GM23338 (cell line): ENCODE measurements at regions not wholly inside any gene's neighbourhood (a gene's known extent, or its start where the extent isn't known, plus 50 kb on each side); places are given as distances from the start of the nearest gene placed in this dataset.

Source experiments
- ATAC-seq: fragments of 200-7000 bp; cut with Tn5 transposase; 3 replicates; pipeline ENCODE4 v1.9.1; 2020
- DNase-seq: peaks from one replicate; pipeline ENCODE4 v3.0.0-alpha.2; 2015; ENCODE audit warnings: low spot score
- H2AFZ ChIP-seq: fragments of 200-600 bp; sonication (generic); 2 replicates; pipeline ENCODE4 v1.8.0; 2016; ENCODE audit warnings: antibody characterized with exemption, mild to moderate bottlenecking, moderate library complexity
- H3F3A ChIP-seq: fragments of 200-600 bp; sonication (generic); replicated peaks from 2 replicates; pipeline ENCODE4 v1.8.0; 2017; ENCODE audit warnings: antibody characterized with exemption, mixed run types, low read depth
- H3K27ac ChIP-seq: fragments of 200-600 bp; sonication (generic); 2 replicates; pipeline ENCODE4 v1.6.1; 2016; ENCODE audit warnings: low read depth
- H3K27me3 ChIP-seq: fragments of 200-600 bp; sonication (generic); 2 replicates; pipeline ENCODE4 v1.8.0; 2016; ENCODE audit warnings: mild to moderate bottlenecking, mixed run types, moderate library complexity; ENCODE audit not compliant: insufficient read depth
- H3K36me3 ChIP-seq: fragments of 200-600 bp; sonication (generic); 2 replicates; pipeline ENCODE4 v1.8.0; 2016; ENCODE audit warnings: mild to moderate bottlenecking; ENCODE audit not compliant: insufficient read depth
- H3K4me1 ChIP-seq: fragments of 200-600 bp; sonication (generic); 2 replicates; pipeline ENCODE4 v1.8.0; 2016; ENCODE audit warnings: mild to moderate bottlenecking, moderate library complexity; ENCODE audit not compliant: insufficient read depth
- H3K4me2 ChIP-seq: fragments of 200-600 bp; sonication (generic); 2 replicates; pipeline ENCODE4 v1.7.1; 2017; ENCODE audit warnings: mixed run types
- H3K4me3 ChIP-seq: fragments of 200-600 bp; sonication (generic); 2 replicates; pipeline ENCODE4 v1.6.1; 2016; ENCODE audit warnings: mixed run types
- H3K79me2 ChIP-seq: fragments of 200-600 bp; sonication (generic); replicated peaks from 2 replicates; pipeline ENCODE4 v1.8.0; 2017; ENCODE audit warnings: mild to moderate bottlenecking; ENCODE audit not compliant: insufficient read depth
- H3K9me2 ChIP-seq: fragments of 200-600 bp; sonication (generic); 2 replicates; pipeline ENCODE4 v1.8.0; 2017; ENCODE audit not compliant: insufficient read depth
- H4K20me1 ChIP-seq: fragments of 200-600 bp; sonication (generic); replicated peaks from 2 replicates; pipeline ENCODE4 v1.8.0; 2017; ENCODE audit warnings: mild to moderate bottlenecking; ENCODE audit not compliant: insufficient read depth
- H3K27ac Mint-ChIP-seq: 2 replicates; pipeline ENCODE4 v1.8.0; 2020; ENCODE audit warnings: inconsistent platforms, mild to moderate bottlenecking, moderate library complexity, mixed read lengths
- H3K27me3 Mint-ChIP-seq: 3 replicates; pipeline ENCODE4 v1.8.0; 2022; ENCODE audit warnings: low read depth, mild to moderate bottlenecking, moderate library complexity, mixed read lengths, inconsistent platforms; ENCODE audit not compliant: insufficient read depth, poor library complexity
- H3K36me3 Mint-ChIP-seq: 3 replicates; pipeline ENCODE4 v1.8.0; 2021; ENCODE audit warnings: low read depth, mild to moderate bottlenecking, inconsistent platforms, moderate library complexity, mixed read lengths
- H3K4me1 Mint-ChIP-seq: 3 replicates; pipeline ENCODE4 v1.8.0; 2020; ENCODE audit warnings: mild to moderate bottlenecking, inconsistent platforms, mixed read lengths
- H3K4me3 Mint-ChIP-seq: 3 replicates; pipeline ENCODE4 v1.8.0; 2021; ENCODE audit warnings: moderate library complexity, mild to moderate bottlenecking, inconsistent platforms, mixed read lengths
- H3K9me3 Mint-ChIP-seq: 3 replicates; pipeline ENCODE4 v1.8.0; 2020; ENCODE audit warnings: moderate library complexity, mild to moderate bottlenecking, inconsistent platforms, mixed read lengths
- CREB1 ChIP-seq: fragments of 250-450 bp; sonication (Bioruptor Pico); IDR thresholded peaks from 2 replicates; pipeline ENCODE4 v1.5.0; 2020; ENCODE audit warnings: low read depth, mild to moderate bottlenecking, moderate library complexity
- CTCF ChIP-seq, 2 experiments: fragments of 200-600 bp in 1 of 2; sonication (generic) in 1 of 2; conservative IDR thresholded peaks; 2 replicates each; pipeline versions ENCODE4 v1.5.1 to v1.6.1; 2016 to 2017; ENCODE audit warnings: antibody characterized with exemption in 2 of 2, low read depth in 2 of 2, mild to moderate bottlenecking in 2 of 2, moderate library complexity in 1 of 2
- EZH2phosphoT487 ChIP-seq: fragments of 200-600 bp; sonication (generic); IDR thresholded peaks from one replicate; pipeline ENCODE4 v1.8.1; 2018; ENCODE audit warnings: antibody characterized with exemption; ENCODE audit not compliant: unreplicated experiment
- POLR2AphosphoS5 ChIP-seq: IDR thresholded peaks from 2 replicates; pipeline ENCODE4 v1.6.1; 2016; ENCODE audit warnings: antibody characterized with exemption, low read depth
- ZNF462 ChIP-seq: fragments of 250-450 bp; sonication (Bioruptor Pico); IDR thresholded peaks from 2 replicates; pipeline ENCODE4 v1.5.0; 2020; ENCODE audit warnings: mild to moderate bottlenecking, moderate library complexity

- TF ChIP-seq ZNF462 (CRISPR knock-in tag) (no peak), CTCF (conservative IDR thresholded peaks at IDR 0.05; ENCODE audit: low read depth in 2 of 2) (no peak), EZH2phosphoT487 (no peak)
Measured at GRCh38 chr16:80116711-80117110, 424.1 kb upstream of the DYNLRB2 start (continued).

- no peak for ATAC-seq
- Mint-ChIP-seq H3K4me1 (no peaks in the 10 kb centered on the region), H3K27ac (no peak overlapping the region), H3K36me3 (no peaks in the 10 kb centered on the region), H3K9me3 (no peaks in the 10 kb centered on the region; the same call in 2 of the 3 replicates), H3K27me3 (peaks cover 4% of the 10 kb centered on the region), H3K4me3 (no peak overlapping the region)
- Histone ChIP-seq H3K27ac (no peak overlapping the region), H3F3A (no peaks in the 10 kb centered on the region), H3K4me2 (no peak overlapping the region), H3K27me3 (no peaks in the 10 kb centered on the region), H2AFZ (no peak overlapping the region), H4K20me1 (no peaks in the 10 kb centered on the region), H3K9me2 (peaks cover 8% of the 10 kb centered on the region; the same call in 1 of the 2 replicates), H3K79me2 (no peaks in the 10 kb centered on the region), H3K4me1 (peaks cover 5% of the 10 kb centered on the region; the same call in 1 of the 2 replicates), H3K4me3 (no peak overlapping the region), H3K36me3 (no peaks in the 10 kb centered on the region)
- TF ChIP-seq ZNF462 (CRISPR knock-in tag) (no peak), CREB1 (CRISPR knock-in tag) (no peak), POLR2AphosphoS5 (no peak)
- DNase-seq: no peak
Measured at GRCh38 chr16:80114699-80115098, 426.1 kb upstream of the DYNLRB2 start.
